ENCODE measurements at regions not wholly inside any gene's neighbourhood (a gene's known extent, or its start where the extent isn't known, plus 50 kb on each side); places are given as distances from the start of the nearest gene placed in this dataset.

- Mint-ChIP-seq H3K27ac (no peak overlapping the region), H3K36me3 (no peaks in the 10 kb centered on the region), H3K27me3 (peaks cover 7% of the 10 kb centered on the region), H3K4me3 (no peak overlapping the region), H3K4me1 (no peaks in the 10 kb centered on the region), H3K9me3 (peaks cover 7% of the 10 kb centered on the region)
Observed at GRCh38 chr10:29100505-29100904, 188.4 kb upstream of the LYZL1 start.

DNA sequence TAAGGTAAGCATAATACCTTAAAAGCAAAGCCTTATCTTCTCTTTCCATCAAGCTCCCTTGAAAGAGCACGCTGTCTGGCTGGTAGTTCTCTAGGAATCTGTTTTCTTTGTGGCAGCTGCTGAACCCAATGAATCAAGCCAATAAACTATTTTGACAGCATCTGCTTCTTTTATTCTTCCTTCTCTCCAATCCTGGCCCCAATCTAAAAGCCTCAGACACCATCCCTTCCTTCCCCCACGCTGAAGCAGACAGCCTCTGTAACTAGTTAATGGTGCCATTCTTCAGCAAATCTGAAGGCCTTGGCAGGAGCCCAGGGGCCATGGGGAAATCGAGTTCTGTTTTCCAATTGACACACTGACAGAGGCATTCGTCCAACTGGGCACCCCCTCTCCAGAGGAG is 186.6 kb upstream of the LYZL1 start:
- no peaks in the 10 kb centered on the region for H3K36me3 Mint-ChIP-seq
- peaks cover 8% of the 10 kb centered on the region for H3K27me3 Mint-ChIP-seq
- H3K9me3 Mint-ChIP-seq: peaks cover 7% of the 10 kb centered on the region
- H3K27ac Mint-ChIP-seq: no peak overlapping the region
- H3K4me1 Mint-ChIP-seq: no peaks in the 10 kb centered on the region
- no peak overlapping the region for H3K4me3 Mint-ChIP-seq

DNA sequence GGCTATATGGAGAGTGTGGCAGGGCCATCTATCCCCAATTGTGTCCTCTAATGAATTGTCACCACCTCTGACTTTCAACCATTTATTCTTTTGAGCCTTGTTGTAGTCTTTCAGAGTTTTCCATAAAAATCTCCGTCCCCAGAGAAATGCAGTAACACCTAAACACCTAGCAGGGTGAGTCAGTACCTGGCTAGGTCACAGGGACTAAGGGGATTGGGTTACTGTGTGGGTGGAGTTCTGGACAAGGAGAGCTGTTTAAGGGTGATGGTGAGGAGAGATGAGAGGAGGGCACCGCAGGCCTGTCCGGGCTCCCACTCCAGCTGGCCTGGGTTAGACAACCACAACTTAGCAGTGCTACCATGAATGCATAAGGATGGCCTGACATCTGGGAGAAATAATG is 186.2 kb upstream of the LYZL1 start:
- Mint-ChIP-seq H3K27me3 (peaks cover 8% of the 10 kb centered on the region), H3K27ac (no peak overlapping the region), H3K4me3 (no peak overlapping the region), H3K36me3 (no peaks in the 10 kb centered on the region), H3K4me1 (no peaks in the 10 kb centered on the region), H3K9me3 (peaks cover 7% of the 10 kb centered on the region)

- Mint-ChIP-seq H3K4me3 (no peak overlapping the region), H3K4me1 (no peaks in the 10 kb centered on the region), H3K9me3 (no peaks in the 10 kb centered on the region), H3K27ac (no peak overlapping the region), H3K27me3 (peaks cover 6% of the 10 kb centered on the region), H3K36me3 (peaks cover 1% of the 10 kb centered on the region)
Observed at GRCh38 chr10:29104661-29105399, 184.0 kb upstream of the LYZL1 start.

GRCh38 chr10:29105516-29106215 is 183.2 kb upstream of the LYZL1 start:
- Mint-ChIP-seq H3K36me3 (peaks cover 1% of the 10 kb centered on the region), H3K9me3 (no peaks in the 10 kb centered on the region), H3K27ac (no peak overlapping the region), H3K4me1 (no peaks in the 10 kb centered on the region), H3K4me3 (no peak overlapping the region), H3K27me3 (peaks cover 6% of the 10 kb centered on the region)

GRCh38 chr10:29106287-29106686 is 182.6 kb upstream of the LYZL1 start:
- Mint-ChIP-seq H3K9me3 (no peaks in the 10 kb centered on the region), H3K4me3 (no peak overlapping the region), H3K4me1 (no peaks in the 10 kb centered on the region), H3K27ac (no peak overlapping the region), H3K36me3 (peaks cover 1% of the 10 kb centered on the region), H3K27me3 (peaks cover 2% of the 10 kb centered on the region)

DNA sequence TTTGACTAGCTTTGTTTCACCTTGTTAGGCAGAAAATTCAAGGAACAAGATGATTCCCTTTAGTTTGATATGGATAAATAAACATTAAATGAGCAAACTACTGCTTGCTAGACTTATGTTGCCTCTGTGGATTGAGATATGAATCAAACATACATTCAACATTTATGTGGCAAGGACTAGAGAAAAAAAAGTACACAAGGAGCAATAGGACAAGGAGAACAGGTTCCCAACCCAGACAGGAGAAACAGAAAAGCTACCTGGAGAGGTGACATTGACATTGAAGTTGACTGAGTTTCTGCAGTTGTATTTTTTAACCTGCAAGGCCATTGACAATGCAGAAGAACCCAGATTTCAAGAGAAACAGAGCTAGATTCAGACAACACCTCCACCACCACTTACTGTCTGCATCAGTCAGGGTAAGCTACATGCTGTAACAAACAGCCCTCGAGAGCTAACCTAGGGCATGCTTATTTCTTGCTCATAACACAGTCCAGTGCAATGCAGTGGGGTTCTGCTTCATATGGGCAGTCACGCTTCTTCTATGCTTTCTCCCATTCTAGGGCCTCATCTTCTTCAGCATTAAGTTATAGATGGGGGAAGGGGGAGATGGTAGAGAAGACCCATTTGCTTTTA is 180.9 kb upstream of the LYZL1 start:
- Mint-ChIP-seq H3K4me1 (no peaks in the 10 kb centered on the region), H3K36me3 (peaks cover 1% of the 10 kb centered on the region), H3K4me3 (no peak overlapping the region), H3K27ac (no peak overlapping the region), H3K9me3 (no peaks in the 10 kb centered on the region), H3K27me3 (peaks cover 3% of the 10 kb centered on the region)

- Mint-ChIP-seq H3K36me3 (peaks cover 1% of the 10 kb centered on the region), H3K27ac (no peak overlapping the region), H3K4me1 (no peaks in the 10 kb centered on the region), H3K27me3 (peaks cover 3% of the 10 kb centered on the region), H3K9me3 (no peaks in the 10 kb centered on the region), H3K4me3 (no peak overlapping the region)
Observed at GRCh38 chr10:29109707-29110571, 178.9 kb upstream of the LYZL1 start.

DNA sequence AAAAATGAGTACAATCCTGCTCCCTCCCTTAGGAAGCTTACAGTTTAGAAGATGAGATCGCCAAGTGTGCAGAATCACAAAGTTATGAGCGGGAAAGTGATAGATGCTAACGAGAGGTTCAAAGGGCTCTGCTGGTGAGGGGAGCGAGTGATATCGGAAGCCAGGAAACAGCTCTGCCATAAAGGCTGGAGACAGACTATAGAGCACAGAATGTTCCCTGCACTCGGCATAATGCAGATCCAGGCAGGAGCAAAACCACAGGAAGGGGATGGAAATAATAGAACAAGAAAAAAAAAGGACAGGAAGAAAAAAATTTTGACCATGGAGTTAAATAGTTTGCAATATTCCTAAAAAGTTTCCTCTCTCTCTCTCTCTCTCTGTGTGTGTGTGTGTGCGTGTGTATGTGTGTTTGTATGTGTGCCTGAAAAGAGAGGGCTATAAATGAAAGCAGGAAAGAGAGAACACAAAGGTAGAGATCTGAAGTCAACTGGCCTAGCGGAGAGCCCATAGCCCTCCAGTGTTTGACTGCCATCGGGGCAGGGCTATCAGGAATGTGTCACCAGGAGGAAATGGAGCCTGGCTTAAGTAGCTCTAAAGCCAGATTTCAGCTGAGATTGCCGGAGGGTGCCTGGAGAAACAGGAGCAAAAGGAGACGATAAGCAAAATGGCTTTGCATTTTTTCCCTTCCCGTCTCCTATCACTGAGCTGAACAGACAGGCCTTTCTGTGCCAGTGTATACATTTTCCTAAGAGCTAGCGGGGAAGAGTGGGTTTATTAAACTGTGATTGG is 175.8 kb upstream of the LYZL1 start:
- H3K4me3 Mint-ChIP-seq: no peak overlapping the region
- no peak overlapping the region for H3K27ac Mint-ChIP-seq
- no peaks in the 10 kb centered on the region for H3K4me1 Mint-ChIP-seq
- H3K36me3 Mint-ChIP-seq: peaks cover 1% of the 10 kb centered on the region
- H3K27me3 Mint-ChIP-seq: peaks cover 1% of the 10 kb centered on the region
- H3K9me3 Mint-ChIP-seq: peaks cover 4% of the 10 kb centered on the region

DNA sequence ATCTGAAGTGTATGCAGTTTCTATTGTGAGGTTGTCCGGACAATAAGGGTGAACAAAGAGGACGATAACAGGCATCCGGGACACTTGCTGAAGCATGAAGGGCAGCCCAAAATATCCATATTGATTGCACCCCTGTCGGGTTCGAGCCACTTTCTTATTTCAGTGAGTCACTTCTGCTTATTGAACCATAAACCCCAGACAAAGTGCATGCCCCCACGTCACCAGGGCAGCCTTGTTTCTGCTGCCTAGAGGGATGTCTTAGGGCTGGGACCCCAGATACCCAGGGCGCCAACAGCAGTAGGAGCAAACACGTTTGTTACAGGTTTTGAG is 175.3 kb upstream of the LYZL1 start:
- H3K4me3 Mint-ChIP-seq: no peak overlapping the region
- no peaks in the 10 kb centered on the region for H3K4me1 Mint-ChIP-seq
- peaks cover 1% of the 10 kb centered on the region for H3K36me3 Mint-ChIP-seq
- peaks cover 9% of the 10 kb centered on the region for H3K9me3 Mint-ChIP-seq
- H3K27ac Mint-ChIP-seq: no peak overlapping the region
- H3K27me3 Mint-ChIP-seq: peaks cover 1% of the 10 kb centered on the region

GRCh38 chr10:29114141-29114540 is 174.7 kb upstream of the LYZL1 start:
- peaks cover 1% of the 10 kb centered on the region for H3K36me3 Mint-ChIP-seq
- no peak overlapping the region for H3K4me3 Mint-ChIP-seq
- no peaks in the 10 kb centered on the region for H3K4me1 Mint-ChIP-seq
- H3K27ac Mint-ChIP-seq: no peak overlapping the region
- H3K27me3 Mint-ChIP-seq: peaks cover 1% of the 10 kb centered on the region
- peaks cover 9% of the 10 kb centered on the region for H3K9me3 Mint-ChIP-seq

DNA sequence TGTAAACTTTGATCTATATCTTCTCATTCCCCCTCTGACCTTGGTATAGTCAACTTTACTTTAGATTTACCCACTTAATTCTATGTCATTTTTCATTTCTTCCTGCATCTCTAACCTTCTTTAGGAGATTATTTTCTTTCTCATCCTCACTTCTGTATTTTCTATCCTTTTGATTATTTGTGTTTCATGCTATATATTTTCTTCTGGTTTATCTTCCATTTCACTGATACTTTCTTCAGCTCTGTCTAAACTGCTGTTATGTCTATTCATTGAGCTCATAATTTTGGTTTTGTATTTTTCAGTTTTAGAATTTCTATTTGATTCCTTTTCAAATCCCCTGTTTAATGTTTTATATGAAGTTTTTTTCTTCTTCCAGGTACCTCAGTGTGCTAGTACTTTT is 171.1 kb upstream of the LYZL1 start:
- Mint-ChIP-seq H3K9me3 (peaks cover 9% of the 10 kb centered on the region), H3K4me3 (no peak overlapping the region), H3K27me3 (no peaks in the 10 kb centered on the region), H3K4me1 (no peaks in the 10 kb centered on the region), H3K36me3 (no peaks in the 10 kb centered on the region), H3K27ac (no peak overlapping the region)

GRCh38 chr10:29119374-29119773 is 169.5 kb upstream of the LYZL1 start:
- no peaks in the 10 kb centered on the region for H3K36me3 Mint-ChIP-seq
- H3K9me3 Mint-ChIP-seq: peaks cover 9% of the 10 kb centered on the region
- H3K27me3 Mint-ChIP-seq: no peaks in the 10 kb centered on the region
- no peaks in the 10 kb centered on the region for H3K4me1 Mint-ChIP-seq
- no peak overlapping the region for H3K4me3 Mint-ChIP-seq
- H3K27ac Mint-ChIP-seq: no peak overlapping the region

DNA sequence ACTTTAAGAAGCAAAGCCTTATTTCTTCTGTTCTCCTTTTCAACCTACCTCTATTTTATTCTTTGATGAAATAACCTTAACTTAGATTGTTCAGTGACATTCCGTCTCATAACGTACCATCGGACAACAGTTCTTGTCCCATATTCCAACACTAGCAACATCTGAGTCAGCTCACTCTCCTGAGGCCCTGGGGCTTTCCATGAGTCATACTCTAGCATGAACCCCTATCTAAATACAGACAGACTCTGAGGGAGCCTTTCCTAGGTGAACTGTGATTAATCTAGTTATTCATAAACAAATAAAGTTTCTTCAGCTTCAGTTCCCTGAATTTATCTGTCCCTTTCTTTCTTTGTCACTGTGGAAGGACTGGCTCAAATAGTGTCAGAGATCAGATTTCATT is 168.7 kb upstream of the LYZL1 start:
- H3K4me3 Mint-ChIP-seq: no peak overlapping the region
- H3K36me3 Mint-ChIP-seq: no peaks in the 10 kb centered on the region
- peaks cover 9% of the 10 kb centered on the region for H3K9me3 Mint-ChIP-seq
- no peaks in the 10 kb centered on the region for H3K27me3 Mint-ChIP-seq
- H3K4me1 Mint-ChIP-seq: no peaks in the 10 kb centered on the region
- H3K27ac Mint-ChIP-seq: no peak overlapping the region

- no peaks in the 10 kb centered on the region for H3K4me1 Mint-ChIP-seq
- no peaks in the 10 kb centered on the region for H3K9me3 Mint-ChIP-seq
- no peaks in the 10 kb centered on the region for H3K36me3 Mint-ChIP-seq
- H3K27me3 Mint-ChIP-seq: peaks cover 5% of the 10 kb centered on the region
- H3K27ac Mint-ChIP-seq: no peak overlapping the region
- no peak overlapping the region for H3K4me3 Mint-ChIP-seq
Observed at GRCh38 chr10:29124864-29125263, 164.0 kb upstream of the LYZL1 start.
